Activated T-helper 2 cell treated with anti-CD3 and anti-CD28 coated beads, Interferon-gamma antibody, Interleukin-2, Interleukin-4, amounts not matched to agents 10 μg/mL and 5 μg/mL and 100 μg/mL, durations not matched to agents 14 hours and 24 hours and 36 hours (primary cell): ENCODE measurements at regions not wholly inside any gene's neighbourhood (a gene's known extent, or its start where the extent isn't known, plus 50 kb on each side); places are given as distances from the start of the nearest gene placed in this dataset.

Source experiments
- DNase-seq: peaks from one replicate; pipeline ENCODE4 v3.0.0; 2021; ENCODE audit warnings: low spot score
- H3K27ac Mint-ChIP-seq: one replicate; pipeline ENCODE4 v1.8.0; 2021; ENCODE audit warnings: mixed read lengths
- H3K27me3 Mint-ChIP-seq: one replicate; pipeline ENCODE4 v1.8.0; 2021; ENCODE audit warnings: low read depth, mixed read lengths
- H3K36me3 Mint-ChIP-seq: one replicate; pipeline ENCODE4 v1.8.0; 2021; ENCODE audit warnings: low read depth, mixed read lengths
- H3K4me1 Mint-ChIP-seq: one replicate; pipeline ENCODE4 v1.8.0; 2021; ENCODE audit warnings: low read depth, mixed read lengths
- H3K4me3 Mint-ChIP-seq: one replicate; pipeline ENCODE4 v1.8.0; 2021; ENCODE audit warnings: low read depth, mild to moderate bottlenecking, moderate library complexity, mixed read lengths
- H3K9me3 Mint-ChIP-seq: one replicate; pipeline ENCODE4 v1.8.0; 2021; ENCODE audit warnings: mixed read lengths
- intact Hi-C: fragments of 100-400 bp; cut with micrococcal nuclease; formaldehyde crosslinking; loops from one replicate; pipeline ENCODE4 v1.15.1; 2023

DNA sequence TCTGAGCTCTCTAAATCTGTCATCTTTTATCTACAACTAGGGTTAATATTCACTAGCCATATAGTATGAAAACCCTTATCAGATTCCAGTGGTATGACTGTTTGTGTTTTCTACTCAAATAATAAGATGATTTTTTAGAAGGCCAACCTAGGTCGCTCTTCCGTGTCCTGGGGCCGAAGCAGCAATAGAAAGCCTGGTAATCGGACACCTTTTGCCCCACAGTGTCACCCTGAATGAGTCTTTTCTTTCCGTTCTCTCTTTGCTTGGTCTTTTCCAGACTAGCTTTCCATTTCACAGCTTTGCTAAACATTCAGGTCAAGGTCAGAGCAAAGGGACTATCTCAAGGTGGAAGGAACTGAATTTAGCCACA is 243.3 kb upstream of the ANKRD55 start:
- peaks cover 39% of the 10 kb centered on the region for H3K4me1 Mint-ChIP-seq
- intact Hi-C loops, result loop anchor here (2.0 kb wide), 1 partner anchor 14 kb away; no protein-coding TSS in a partner anchor

DNA sequence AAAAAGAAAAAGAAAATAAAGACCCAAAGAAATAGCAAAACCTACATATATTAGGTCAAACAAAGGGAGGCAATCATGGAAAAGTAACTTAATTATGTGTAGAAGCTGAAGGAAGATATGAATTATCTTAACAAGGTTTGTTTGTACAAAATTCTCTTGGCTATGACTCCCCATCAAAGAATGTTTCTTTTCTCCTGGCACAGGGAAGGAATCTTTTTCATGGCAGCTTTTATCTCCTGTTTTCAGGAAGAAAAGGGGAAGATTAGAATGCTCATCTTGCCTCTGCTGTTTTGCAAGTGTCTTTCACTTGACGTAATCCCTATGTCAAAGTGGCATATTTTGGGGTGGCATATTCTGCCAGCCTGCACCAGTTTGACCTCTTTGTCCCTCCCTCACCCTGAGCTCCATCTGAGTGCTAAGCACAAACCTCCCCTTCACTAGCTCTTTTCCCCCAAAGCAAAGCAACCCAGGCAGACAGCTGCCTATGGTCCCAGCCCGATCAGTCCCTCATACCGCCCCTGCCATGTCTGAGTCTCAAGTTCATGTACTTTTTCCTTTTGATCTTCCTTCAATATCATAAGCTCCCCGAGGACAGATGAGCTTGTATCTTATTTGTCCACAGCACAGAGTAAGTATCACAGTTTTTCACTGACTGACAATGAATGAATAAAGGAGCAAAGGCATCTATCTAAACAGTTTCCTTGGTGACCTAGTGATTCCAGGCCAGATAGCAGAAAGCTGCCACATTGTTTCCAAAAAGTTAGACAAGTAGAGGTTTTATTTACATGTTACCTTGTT is 242.8 kb upstream of the ANKRD55 start:
- H3K27me3 Mint-ChIP-seq, result no peaks in the 10 kb centered on the region
- intact Hi-C loops, result loop anchor here (2.0 kb wide), 1 partner anchor 15 kb away; no protein-coding TSS in a partner anchor
- H3K9me3 Mint-ChIP-seq, result no peaks in the 10 kb centered on the region
- H3K4me3 Mint-ChIP-seq, result no peak overlapping the region
- DNase-seq, result no peak
- no peak overlapping the region for H3K27ac Mint-ChIP-seq
- peaks cover 34% of the 10 kb centered on the region for H3K4me1 Mint-ChIP-seq
- H3K36me3 Mint-ChIP-seq, result no peaks in the 10 kb centered on the region

More for the DNA sequence above, 243.3 kb upstream of the ANKRD55 start:
- Mint-ChIP-seq H3K4me3 (no peak overlapping the region), H3K9me3 (no peaks in the 10 kb centered on the region), H3K27ac (peak overlapping the region; percentile 8), H3K36me3 (no peaks in the 10 kb centered on the region), H3K27me3 (no peaks in the 10 kb centered on the region)
- no peak for DNase-seq

DNA sequence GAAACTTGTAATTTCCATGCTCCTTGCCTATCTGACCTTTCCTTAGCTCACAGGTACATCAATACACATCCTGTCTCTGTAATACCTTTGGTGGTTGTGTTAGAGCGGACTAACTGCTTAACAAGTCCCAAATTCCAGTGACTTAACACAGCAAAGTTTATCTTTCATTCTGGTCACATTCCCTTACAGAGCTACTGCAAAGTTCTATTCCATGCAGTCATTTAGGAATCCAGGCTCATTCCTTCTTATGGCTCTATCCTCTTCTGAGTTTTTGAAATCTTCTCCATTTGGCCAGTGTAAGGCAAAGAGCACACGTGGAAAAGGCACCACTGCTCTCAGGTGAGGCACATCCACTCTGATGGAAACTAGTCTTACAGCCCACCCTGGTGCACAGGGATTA is 238.6 kb upstream of the ANKRD55 start:
- H3K9me3 Mint-ChIP-seq, result no peaks in the 10 kb centered on the region
- no peak for DNase-seq
- no peaks in the 10 kb centered on the region for H3K36me3 Mint-ChIP-seq
- H3K4me3 Mint-ChIP-seq, result no peak overlapping the region
- no peak overlapping the region for H3K27ac Mint-ChIP-seq
- no peaks in the 10 kb centered on the region for H3K27me3 Mint-ChIP-seq
- intact Hi-C loops, result no loop called here
- peaks cover 8% of the 10 kb centered on the region for H3K4me1 Mint-ChIP-seq

DNA sequence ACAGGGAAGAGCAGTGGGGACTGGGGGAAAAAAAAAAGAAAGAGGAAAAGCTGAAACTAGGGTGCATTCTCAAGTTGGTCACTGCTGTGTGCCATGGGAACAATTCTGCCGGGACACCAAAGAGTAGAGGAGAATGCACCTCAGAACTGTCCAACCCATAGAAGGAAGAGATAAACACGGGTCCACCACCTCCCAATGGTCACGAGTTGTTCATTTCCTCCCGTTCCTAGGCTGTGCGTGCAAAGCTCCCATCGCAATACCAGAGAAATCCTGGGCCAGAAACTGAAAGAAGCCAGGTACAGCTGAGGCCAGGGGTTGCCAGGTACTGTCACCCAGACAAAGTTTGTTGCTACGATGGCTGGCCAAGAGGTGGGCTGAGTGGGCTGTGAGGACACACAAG is 236.9 kb upstream of the ANKRD55 start:
- no peak for DNase-seq
- H3K4me1 Mint-ChIP-seq, result peaks cover 3% of the 10 kb centered on the region
- no peaks in the 10 kb centered on the region for H3K27me3 Mint-ChIP-seq
- no peaks in the 10 kb centered on the region for H3K9me3 Mint-ChIP-seq
- intact Hi-C loops, result no loop called here
- H3K4me3 Mint-ChIP-seq, result no peak overlapping the region
- no peaks in the 10 kb centered on the region for H3K36me3 Mint-ChIP-seq
- no peak overlapping the region for H3K27ac Mint-ChIP-seq

DNA sequence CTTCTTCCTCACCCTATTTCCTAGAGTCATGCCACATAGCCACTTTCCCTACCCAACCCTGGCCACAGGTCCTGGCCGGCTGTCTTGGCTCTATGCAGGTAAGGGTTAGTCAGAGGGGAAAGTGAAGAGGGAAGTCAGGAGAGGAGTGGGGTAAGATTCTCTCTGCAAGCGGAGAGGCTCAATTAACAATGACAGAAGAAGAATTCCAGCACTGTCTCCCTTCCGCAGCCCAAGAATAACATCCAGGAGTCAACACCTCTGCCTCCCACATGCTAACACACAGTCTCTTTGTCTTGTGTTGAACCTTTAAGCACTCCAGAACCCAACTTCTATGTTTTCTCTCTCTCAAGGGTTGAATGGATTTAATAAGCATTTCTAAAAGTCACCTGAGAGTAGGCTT is 235.1 kb upstream of the ANKRD55 start:
- no peaks in the 10 kb centered on the region for H3K36me3 Mint-ChIP-seq
- no peak overlapping the region for H3K4me3 Mint-ChIP-seq
- intact Hi-C loops, result no loop called here
- peaks cover 3% of the 10 kb centered on the region for H3K4me1 Mint-ChIP-seq
- H3K27me3 Mint-ChIP-seq, result no peaks in the 10 kb centered on the region
- no peaks in the 10 kb centered on the region for H3K9me3 Mint-ChIP-seq
- no peak for DNase-seq
- no peak overlapping the region for H3K27ac Mint-ChIP-seq

DNA sequence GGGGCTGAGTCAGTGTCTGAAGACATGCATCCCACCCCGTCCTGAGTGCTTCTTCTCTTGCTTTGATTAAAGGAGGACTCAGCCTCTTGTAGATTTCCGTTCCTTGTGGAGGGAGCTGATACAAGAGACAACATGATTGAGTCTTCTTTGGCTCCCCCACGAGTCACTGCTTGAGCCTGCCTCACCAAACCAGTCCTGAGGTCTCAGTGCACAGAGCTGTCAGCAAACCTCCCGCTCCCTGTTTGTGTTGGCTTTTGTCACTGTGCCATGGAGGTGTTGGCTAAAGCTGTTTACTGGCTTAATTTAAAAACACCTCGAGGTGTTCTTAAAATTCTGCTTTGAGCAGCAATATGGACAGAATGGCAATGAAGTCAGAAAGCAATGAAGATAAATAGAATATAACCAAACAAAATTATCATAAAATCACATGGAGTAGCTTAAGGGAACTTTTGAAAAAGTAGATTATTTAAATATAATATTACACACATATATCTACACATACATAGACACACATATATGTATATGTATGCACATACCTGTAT is 234.1 kb upstream of the ANKRD55 start:
- intact Hi-C loops, result no loop called here
- Mint-ChIP-seq H3K27me3 (no peaks in the 10 kb centered on the region), H3K4me1 (peaks cover 3% of the 10 kb centered on the region), H3K4me3 (no peak overlapping the region), H3K27ac (no peak overlapping the region), H3K36me3 (no peaks in the 10 kb centered on the region), H3K9me3 (no peaks in the 10 kb centered on the region)
- DNase-seq, result no peak

DNA sequence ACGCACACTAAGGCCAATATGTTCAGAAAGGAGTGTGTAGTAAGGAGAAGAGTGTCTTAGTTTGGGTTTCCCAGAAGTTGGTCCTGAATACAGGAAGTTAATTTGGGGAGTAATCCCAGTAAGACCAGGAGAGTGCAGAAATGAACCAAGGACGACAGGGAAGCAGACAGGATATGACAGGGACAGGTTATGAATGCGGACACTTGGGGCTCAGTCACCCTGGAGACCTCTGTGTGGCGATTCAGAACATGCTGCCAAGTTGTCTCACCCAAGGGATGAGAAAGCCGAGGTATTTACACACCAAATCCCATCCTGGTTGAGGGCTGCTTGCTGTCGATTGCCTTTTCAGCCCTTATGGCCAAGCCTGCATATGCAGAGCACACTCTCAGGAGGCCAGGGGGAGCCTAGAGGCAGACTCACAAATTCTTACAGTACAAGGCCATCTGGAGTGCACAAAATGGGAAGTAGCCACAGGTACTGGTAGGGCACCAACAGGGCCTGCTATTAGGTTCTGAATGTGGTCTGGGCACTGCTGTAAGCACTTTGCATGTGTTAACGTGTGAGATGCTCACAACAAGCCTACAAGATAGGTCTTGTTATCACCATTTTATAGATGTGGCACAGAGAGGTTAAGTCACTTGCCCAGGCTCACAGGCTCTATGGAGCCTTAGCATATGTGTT is 233.1 kb upstream of the ANKRD55 start:
- no peak for DNase-seq
- H3K4me1 Mint-ChIP-seq, result peaks cover 3% of the 10 kb centered on the region
- H3K9me3 Mint-ChIP-seq, result no peaks in the 10 kb centered on the region
- no peaks in the 10 kb centered on the region for H3K27me3 Mint-ChIP-seq
- H3K27ac Mint-ChIP-seq, result no peak overlapping the region
- no peak overlapping the region for H3K4me3 Mint-ChIP-seq
- no peaks in the 10 kb centered on the region for H3K36me3 Mint-ChIP-seq
- intact Hi-C loops, result no loop called here

DNA sequence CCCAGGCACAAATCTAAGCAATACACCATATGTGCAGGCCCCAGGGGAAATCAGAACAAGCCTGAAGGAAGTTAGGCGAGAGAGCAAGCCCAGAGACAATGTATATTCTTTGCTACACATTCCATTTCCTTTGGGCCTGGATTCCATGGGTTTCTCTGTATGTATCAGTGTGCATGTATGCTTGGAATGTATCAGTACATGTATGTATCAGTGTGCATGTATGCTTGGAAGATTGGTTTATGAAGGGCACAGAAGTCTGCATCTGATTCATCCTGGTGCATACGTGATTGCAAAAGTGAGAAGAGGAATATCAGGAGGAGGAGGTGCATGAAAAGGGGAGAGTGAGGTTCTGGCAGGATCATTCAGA is 232.6 kb upstream of the ANKRD55 start:
- H3K9me3 Mint-ChIP-seq, result no peaks in the 10 kb centered on the region
- peaks cover 3% of the 10 kb centered on the region for H3K4me1 Mint-ChIP-seq
- intact Hi-C loops, result no loop called here
- no peaks in the 10 kb centered on the region for H3K36me3 Mint-ChIP-seq
- no peaks in the 10 kb centered on the region for H3K27me3 Mint-ChIP-seq
- no peak overlapping the region for H3K27ac Mint-ChIP-seq
- H3K4me3 Mint-ChIP-seq, result no peak overlapping the region
- DNase-seq, result no peak

DNA sequence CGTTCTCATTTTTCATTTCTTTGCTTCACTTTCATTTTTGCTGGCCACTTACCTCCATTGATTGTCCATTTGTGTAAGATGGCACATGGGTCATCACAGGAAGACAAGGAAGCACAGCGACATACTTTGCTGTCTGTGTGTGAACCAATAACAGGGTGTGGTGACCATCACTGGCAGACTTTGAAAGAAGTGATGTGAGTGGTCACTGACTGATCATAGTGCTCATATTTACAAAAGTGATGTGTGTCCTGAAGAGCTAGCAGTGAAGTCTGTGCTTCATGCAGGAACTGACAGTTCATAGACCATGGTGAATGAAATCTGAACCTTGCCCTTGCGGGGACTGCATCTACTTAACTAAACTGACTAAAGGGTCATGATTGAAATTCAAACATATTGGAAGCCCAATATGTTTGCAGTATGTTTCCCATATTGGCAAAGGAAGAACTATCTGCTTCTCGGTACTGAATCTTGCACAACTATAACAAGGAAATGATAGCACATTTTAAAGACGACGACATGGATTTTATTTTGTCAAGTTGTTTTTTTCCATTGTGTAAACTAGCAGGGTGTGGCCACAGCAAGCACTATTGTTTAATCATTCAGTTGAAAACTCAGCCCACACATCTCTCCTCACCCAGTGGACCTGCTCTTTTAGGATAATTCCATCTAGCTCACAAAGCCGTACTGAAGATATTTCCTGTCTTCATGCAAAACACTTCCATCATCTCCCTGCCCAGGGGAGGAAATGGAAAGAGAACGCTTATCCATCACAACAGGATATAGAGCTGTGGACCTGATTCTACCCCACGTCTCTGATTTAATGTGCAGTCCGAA is 232.0 kb upstream of the ANKRD55 start:
- Mint-ChIP-seq H3K9me3 (no peaks in the 10 kb centered on the region), H3K27ac (no peak overlapping the region), H3K27me3 (no peaks in the 10 kb centered on the region), H3K4me1 (peaks cover 3% of the 10 kb centered on the region), H3K36me3 (no peaks in the 10 kb centered on the region), H3K4me3 (no peak overlapping the region)
- intact Hi-C loops, result no loop called here
- no peak for DNase-seq

DNA sequence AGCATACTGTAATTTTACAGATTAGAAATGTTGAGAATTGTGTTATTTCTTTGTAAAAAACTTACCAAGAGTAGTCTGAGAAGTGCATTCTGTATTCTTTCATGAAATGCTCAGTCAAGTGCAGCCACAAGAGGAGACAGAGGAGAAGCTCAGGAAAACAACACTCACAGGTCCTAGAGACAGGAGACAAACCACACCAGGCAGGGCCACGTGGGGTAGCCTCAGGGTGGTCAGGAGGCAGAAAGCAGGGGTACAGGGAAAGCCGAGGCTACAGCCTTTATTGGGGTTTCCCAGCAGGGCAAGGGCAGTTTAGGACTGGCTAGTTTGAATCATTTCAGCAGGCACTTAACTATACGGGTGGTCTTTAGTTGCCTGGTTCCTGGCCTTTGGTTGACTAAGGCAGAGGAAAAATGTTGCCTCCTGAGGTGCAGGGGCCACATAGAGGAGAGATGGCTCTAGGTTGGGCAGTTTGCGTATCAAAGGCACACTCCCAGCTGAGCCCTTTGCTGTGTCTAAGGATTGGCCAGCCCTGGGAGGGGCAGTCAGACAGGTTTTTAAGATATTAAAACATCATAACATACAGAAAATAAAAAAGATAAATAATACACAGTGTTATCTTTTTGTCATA is 230.9 kb upstream of the ANKRD55 start:
- Mint-ChIP-seq H3K9me3 (no peaks in the 10 kb centered on the region), H3K36me3 (no peaks in the 10 kb centered on the region), H3K4me3 (no peak overlapping the region)

DNA sequence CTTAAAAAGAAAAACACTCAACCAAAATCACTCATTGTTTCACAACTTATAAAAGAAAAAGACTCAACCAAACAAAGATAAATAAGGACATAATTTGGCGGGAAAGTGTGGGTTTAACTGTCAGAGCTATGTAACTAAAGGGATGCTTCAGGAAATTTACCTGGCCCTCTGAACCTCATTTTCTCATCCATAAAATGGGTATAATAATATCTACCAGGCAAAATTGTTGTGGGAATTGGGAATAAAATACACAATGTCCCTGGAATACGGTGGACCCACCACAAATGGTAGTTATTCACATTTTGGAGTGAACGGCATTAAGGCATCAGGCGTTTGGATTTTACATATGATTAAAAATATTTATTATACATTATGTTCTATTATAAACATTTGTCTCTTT is 228.5 kb upstream of the ANKRD55 start:
- no peak for DNase-seq
- H3K9me3 Mint-ChIP-seq, result no peaks in the 10 kb centered on the region
- no peaks in the 10 kb centered on the region for H3K36me3 Mint-ChIP-seq
- no peak overlapping the region for H3K4me3 Mint-ChIP-seq
- H3K27ac Mint-ChIP-seq, result no peak overlapping the region
- intact Hi-C loops, result no loop called here
- H3K27me3 Mint-ChIP-seq, result no peaks in the 10 kb centered on the region
- H3K4me1 Mint-ChIP-seq, result peaks cover 3% of the 10 kb centered on the region

More for the DNA sequence above, 230.9 kb upstream of the ANKRD55 start:
- Mint-ChIP-seq H3K27ac (no peak overlapping the region), H3K4me1 (peaks cover 3% of the 10 kb centered on the region), H3K27me3 (no peaks in the 10 kb centered on the region)
- intact Hi-C loops, result no loop called here
- DNase-seq, result no peak

DNA sequence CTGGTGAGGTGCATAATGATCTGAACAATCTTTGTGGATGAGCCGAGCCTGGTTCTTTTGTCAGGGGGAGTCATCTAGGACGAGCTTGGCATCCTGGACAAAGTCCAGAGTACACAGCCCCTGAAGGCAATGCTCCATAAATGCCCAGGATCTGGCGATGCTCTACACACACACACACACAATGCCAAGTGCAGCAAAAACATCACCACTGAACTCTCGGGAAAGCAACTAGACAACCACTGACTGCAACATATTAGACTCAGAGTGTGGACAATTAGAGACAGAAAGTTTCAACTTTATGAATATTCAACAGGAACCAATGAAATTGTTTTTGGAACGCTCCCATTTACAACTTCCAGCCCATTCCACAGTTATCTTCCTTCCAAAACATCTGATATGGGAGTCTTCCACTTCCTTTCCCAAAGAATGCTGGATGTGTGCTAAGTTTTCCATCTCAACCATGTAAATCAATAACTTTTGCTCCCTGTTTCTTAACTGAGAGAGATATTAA is 227.6 kb upstream of the ANKRD55 start:
- no peak overlapping the region for H3K4me3 Mint-ChIP-seq
- H3K9me3 Mint-ChIP-seq, result no peaks in the 10 kb centered on the region
- H3K27ac Mint-ChIP-seq, result no peak overlapping the region
- no peaks in the 10 kb centered on the region for H3K36me3 Mint-ChIP-seq
- no peaks in the 10 kb centered on the region for H3K27me3 Mint-ChIP-seq
- intact Hi-C loops, result no loop called here
- H3K4me1 Mint-ChIP-seq, result peaks cover 3% of the 10 kb centered on the region
- no peak for DNase-seq
